ENCODE measurements at regions not wholly inside any gene's neighbourhood (a gene's known extent, or its start where the extent isn't known, plus 50 kb on each side); places are given as distances from the start of the nearest gene placed in this dataset.
"Not testable (repeated sequence)": the region's sequence is repeated elsewhere in the genome, so short reads cannot be mapped to it uniquely, and the experiment has no call there.

DNA sequence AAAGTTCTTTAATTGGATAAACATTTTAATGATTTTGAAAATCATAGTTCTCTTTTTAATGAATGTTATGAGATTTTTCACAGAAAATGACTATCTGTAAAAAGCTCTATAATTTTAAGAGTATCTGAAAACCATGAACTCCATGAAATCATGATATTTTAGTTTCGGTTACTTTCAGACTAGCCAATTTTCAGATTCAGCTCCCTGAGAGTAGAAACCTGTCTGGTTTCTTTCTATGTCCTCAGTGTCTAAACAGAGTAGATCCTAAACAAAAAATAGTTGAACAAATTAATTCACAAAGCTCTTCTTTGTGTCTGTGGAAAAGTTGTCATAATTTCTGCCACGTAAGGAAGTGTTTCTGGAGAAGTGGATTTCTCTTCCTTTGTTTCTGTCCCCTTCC is 1247.7 kb downstream of the NSUN3 start:
- DNase-seq, result no peak

DNA sequence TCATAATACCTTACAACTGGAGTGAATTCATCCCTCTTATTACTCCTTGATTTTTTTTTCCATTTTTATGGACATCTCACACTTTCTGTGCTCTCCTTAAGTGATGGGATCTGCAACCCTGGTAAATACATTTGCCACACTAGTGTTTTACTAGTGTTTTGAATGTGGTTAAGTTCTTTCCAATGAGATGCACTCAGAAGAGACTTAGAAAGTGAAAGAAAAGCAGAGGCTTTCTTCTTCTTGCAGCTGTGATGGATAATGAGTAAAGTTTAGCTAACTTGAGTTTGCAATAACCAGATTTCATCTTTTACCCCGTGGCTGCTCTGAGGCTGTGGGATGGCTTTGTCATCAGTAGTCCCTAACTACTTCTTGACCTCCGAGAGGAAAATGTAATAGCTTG is 1248.4 kb downstream of the NSUN3 start:
- no peak for DNase-seq

DNA sequence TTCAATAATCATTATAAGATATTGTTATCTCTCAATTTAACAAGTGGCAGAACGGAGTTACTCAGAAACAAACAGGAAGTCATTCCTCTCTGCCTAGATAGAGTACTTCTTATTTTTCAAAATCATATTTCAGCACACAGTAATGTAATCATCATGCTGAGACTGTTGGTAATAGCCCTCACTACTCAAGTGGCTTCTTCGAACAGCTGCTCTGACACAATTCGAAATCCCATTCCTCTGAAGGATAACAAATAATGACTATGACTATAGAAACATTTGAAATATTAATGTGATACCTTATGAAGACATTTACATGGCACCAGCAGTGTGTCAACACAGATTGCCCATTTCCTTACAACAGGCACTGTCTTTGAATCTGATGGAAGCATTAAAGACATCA is 1249.8 kb downstream of the NSUN3 start:
- no peak for DNase-seq

DNA sequence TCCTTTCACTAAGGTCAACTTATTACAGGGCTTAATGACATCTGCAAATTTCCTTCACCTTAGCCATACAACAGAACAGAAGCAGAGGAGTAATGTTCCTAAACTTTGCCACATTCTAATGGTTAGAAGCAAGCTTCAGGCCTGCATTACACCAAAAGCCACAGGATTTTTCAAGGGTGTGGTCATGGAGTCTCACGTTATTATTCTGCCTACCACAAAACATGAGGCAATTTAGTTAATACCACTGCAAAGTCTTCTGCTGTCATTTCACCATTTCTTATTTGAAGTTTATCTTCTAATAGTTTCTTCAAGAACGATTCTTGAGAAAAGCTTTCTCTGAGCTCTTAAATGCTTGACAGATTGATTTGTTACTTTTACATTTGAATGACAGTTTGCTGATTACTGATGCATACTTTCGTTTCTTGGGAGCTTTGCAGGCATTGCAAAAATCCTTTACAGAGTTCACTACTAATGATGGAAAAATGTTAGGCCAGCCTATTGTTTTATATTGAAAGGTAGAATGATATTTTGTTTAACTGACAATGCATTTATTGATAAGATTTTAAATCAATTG is 1257.1 kb downstream of the NSUN3 start:
- DNase-seq, result no peak

DNA sequence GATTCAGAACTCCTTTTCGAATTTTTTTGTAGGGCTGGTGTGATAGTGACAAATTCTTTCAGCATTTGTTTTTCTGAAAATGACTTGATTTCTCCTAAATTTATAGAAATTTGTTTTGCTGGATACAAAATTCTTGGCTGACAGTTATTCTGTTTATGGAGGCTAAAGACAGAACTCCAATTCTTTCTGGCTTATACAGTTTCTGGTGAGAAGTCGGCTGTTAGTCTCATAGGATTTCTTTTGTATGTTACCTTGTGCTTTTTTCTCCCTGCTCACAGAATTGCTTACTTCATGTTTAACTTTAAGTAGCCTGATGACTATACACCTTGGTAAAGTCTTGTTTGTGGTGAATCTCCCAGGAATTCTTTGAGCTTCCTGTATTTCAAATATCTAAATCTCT is 1264.6 kb downstream of the NSUN3 start:
- DNase-seq, result no peak

DNA sequence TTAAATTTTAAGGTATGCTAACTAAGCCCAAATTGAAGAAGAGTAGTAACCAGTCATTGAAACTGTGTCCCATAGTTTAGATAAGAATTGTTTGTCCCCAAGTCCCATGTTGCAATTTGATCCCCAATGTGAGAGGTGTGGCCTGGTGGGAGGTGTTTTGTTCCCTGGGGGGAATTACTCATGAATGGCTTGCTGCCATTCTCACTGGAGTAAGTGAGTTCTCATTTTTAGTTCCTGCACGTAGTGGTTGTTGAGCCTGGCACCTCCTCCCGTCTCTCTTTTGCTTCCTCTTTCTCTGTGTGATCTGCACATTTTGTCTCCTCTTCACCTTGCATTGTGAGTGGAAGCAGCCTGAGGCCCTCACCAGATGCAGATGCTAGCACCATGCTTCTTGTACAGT is 1271.0 kb downstream of the NSUN3 start:
- no peak for DNase-seq

DNA sequence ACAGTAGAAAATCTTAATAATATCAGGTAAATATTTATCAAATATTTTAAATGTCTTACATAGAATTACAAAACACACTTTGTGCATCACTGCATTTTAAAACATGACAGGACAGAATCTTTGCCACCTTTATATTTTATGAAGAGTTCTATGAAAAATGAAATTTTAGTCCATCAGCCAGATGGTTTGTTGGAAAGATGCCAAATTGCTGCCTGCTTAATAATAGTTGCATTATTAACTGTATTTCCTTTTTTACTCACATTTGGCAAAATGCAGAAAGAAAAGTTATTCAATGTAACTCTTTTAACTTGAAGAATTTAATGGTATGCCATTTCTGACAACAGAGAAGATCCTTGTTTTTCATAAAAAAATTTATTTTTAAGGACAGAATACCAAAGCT is 1271.6 kb downstream of the NSUN3 start:
- DNase-seq, result no peak

DNA sequence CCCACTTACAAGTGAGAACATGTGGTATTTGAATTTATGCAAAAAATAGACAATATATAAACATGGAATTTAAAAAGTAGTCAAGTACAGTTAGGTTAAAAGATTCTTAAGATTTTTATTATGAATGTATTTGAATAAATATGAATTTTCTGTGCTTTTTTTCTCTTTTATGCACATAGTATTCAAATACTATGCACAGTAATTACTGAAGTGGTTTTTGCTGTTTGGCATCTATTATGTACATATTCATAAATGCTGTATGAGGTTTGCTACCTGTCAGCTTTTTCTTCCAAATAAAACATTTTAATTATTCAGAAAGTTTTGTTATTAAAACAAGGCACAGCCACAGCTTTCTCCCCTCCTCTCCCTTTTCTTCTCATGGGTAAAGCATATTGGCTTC is 1272.7 kb downstream of the NSUN3 start:
- DNase-seq, result no peak

DNA sequence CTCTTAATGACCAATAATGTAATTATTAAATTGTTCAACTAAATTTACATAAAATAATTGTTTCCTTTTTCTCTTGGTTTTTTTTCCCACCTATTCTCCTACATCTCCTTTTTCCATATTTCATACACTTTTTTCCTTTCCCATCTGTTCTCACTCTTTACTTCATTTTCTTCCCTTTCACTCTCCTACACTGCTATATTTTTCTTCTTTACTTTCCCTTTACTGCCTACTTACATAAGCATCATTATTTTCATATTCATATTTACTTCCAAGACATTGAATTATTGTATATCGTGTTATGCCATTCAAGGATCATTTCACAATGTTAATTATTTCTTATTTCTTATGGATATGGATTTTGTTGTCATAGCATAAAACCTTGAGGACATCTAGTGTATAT is 1275.6 kb downstream of the NSUN3 start:
- DNase-seq, result no peak

DNA sequence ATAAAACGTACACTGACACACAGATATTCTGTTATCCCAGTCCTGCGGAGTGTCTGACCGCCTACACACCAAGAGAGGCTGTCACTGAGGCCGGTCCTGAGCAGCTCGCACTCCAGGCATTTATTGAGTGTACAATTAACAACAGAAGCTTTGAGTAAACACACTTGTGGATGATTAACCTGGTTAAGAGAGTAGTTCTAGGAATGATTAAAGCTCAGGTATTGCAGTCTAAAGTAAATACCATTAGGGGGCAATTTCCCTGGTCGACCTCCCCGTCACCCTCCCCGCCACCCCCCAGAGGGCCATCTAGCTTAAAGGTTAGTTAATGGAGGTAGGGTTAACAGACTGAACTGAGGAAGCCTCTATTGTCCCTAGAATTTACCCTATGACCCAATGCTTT is 1278.5 kb downstream of the NSUN3 start:
- DNase-seq, result no peak

DNA sequence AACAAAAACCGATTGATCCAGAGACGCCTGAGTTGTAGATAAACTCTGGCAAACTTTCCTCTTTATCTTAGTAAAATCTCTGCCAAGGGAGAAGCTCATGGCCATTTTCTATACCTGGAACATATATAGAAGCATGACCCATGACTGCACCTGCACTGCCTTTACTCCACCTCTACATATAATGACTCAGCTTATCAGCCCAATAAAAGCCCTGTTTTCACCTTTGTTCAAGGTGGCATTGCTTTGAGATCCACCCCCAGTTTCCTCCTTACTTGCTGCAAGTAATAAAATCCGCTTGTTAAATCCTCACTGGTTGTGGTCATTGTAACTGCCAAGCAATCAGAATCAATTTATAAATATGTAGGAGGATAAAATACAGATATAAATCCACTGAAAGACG is 1280.4 kb downstream of the NSUN3 start:
- DNase-seq, result no peak

DNA sequence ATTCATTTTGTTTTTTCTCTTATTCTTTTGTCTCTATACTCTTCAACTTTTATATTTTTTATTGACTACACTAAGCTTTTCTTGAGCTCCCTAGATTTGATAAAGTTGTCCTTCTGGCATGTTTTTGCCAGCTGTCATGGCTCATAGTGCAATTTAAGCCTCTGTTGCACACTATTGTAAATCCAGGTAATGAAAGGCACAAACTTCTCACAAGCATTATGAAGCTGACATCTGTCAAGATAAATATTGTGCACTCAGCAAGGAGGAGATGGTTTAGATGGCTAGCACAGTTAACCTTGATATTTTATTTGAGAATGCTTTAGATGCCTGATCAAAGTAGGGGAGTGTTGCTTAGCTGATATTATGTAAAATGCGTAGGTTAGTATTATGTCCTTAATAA is 1280.9 kb downstream of the NSUN3 start:
- no peak for DNase-seq

DNA sequence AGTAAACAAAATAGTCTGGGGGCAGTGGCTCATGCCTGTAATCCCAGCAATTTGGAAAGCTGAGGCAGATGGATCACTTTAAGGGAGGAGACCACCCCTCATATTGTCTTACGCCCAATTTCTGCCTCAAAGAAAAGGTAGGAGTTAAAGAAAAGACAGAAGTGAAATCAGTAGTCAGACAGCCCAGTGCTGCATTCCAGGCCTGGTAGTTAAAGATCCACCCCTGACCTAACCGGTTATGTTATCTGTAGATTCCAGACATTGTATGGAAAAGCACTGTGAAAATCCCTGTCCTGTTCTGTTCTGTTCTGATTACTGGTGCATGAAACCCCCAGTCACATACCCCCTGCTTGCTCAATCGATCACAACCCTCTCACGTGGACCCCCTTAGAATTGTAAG is 1285.1 kb downstream of the NSUN3 start:
- not testable (repeated sequence) for DNase-seq

DNA sequence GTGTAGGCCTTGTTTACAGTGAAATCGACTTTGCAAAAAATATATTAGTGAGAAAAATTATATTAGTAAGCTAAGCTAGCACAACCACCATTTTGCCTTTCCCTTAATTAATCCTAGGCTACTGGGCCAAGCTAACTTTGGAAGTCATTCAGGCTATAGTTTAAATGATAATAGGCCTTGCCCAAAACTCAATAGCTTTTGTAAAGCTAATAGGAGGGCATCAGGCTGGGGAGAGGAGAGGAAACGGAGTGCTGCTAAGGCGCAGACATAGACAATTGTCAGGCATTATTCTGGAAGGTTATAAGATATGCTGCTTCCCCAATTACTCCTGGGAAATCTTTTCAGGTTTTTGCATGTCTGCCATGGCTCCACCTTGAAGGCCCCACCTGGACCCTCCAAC is 1286.0 kb downstream of the NSUN3 start:
- DNase-seq, result no peak

DNA sequence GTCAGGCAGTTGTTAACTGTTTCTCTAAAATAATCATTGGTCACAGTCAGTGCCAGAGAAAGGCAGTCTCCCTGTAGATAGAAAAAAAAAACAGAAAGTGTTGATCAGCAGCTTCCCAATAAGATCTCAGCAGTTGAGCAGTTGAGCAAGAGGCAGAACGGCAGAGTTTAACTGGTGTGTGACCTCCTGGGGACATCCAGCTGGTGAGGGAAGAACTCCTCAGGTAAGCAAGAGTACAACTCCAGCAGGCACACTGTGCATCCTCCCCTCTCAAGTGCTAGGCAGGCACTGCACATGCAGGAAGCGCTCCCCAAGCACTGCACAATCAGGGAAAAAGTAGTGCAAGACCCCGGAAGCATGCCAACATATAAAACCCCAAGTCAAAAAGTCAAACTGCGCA is 1287.2 kb downstream of the NSUN3 start:
- DNase-seq, result no peak

DNA sequence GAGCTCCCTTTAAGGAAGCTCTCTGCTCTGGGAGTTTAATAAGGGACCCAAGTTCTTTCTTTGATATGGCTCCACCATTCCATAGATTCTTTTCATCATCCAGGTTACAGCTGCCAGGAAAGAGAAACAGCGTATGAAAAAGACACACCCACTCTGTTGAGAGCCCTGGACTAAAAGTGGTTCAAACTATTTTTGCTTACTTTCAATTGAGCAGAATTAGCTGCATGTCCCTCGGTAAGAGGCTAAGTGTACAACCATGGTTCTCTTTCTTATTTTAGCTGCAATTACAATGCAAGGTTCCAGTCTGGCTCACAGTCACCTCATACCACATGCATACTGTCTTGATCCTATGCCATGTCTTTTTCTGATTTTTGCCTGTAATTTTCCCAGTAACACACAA is 1288.3 kb downstream of the NSUN3 start:
- DNase-seq, result no peak

DNA sequence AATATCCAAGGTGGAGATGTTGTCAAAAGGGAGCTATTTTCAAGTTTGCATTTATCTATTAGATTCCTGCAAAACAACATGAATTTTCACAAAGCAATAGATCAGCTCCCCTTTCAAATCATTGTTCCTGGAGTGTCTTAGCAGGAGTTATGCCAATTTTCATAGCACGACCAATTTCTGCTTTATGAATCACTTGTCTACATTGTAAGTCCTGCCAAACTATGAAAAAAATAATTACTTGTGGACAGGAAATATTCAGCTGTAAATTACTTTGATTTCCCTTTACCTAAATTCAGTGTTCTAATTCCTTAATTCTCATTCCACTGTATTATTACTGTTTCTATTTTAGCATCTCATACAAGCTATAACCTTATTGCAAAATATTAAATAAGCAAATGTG is 1289.6 kb downstream of the NSUN3 start:
- DNase-seq, result no peak

DNA sequence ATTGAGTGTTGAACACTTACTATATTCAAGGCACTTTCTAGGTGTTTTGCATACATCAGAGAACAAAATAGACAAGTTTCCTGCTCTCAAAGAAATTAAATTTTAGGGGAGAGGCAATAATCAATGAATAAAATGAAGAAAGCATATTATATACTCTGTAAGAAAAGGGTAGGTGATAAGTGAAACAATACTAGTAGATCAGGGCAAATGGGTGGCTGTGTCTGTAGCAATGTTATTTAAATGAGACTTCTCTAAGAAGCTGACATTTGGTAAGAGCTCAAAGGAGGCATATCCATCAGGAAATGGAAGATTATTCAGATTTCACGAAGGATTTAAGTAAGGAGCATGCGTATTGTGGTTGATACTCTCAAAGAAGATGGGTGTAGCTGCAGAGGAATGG is 1291.6 kb downstream of the NSUN3 start:
- no peak for DNase-seq

DNA sequence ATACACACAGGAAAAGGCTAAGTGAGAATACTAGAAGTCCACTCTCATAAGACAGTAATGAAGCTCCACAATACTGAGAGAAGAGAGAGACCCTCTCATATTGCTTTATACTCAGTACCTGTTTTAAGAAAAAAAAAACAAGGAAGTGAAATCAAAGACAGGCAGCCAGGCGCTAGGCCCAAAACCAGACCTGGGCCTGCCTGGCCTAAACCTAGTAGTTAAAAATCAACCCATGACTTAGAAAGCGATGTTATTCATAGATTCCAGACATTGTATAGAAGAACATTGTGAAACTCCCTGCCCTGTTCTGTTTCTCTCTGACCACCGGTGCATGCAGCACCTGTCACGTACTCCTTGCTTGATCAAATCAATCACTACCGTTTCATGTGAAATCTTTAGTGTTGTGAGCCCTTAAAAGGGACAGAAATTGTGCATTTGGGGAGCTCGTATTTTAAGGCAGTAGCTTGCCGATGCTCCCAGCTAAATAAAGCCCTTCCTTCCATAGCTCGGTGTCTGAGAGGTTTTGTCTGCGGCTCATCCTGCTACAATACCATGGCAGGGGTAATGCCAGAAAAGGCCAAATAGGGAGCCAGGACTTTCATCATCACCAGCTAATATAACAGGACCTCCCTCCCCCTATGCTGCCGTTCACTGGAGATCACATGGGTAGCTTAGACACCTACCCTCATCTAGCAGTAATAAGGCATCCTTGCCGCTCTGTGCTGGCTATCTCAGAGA is 1294.1 kb downstream of the NSUN3 start:
- no peak for DNase-seq

DNA sequence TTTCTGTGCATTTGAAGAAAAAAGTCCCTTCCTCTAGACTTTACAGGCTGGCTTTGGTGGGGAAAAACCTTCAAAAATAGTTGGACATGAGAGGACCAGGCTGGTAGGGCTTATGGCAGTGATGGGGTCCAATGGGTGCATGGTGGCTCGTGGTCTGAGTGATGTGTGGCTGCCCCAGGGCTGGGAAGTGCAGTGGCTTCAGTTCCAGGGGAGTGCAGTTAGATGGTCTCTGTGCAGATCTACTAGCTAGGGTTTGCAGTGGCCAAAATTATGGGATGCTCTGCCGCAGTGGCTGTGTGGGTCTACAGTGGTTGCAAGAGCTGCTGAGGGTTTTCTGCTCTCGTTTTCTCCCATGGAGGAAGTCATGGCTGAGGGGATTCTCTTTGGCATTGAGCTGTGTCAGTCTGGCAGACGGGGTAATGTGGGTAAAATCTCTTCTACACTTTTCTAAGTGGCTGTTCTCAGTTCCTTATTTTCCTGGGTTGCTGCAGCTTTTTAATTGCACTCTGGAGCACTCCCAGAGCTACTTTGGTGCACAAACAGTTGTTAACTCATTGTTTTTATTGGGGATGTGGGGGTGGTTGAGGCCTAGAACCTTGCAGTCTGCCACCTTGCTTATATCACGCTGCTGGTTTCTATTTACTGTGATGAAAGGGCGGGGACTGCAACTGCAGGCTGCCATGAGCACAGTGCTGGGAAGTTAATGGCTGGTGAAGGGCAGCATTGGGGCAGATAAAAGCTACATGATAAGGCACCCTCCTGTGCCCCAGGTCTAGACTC is 1324.6 kb downstream of the NSUN3 start:
- DNase-seq, result no peak

DNA sequence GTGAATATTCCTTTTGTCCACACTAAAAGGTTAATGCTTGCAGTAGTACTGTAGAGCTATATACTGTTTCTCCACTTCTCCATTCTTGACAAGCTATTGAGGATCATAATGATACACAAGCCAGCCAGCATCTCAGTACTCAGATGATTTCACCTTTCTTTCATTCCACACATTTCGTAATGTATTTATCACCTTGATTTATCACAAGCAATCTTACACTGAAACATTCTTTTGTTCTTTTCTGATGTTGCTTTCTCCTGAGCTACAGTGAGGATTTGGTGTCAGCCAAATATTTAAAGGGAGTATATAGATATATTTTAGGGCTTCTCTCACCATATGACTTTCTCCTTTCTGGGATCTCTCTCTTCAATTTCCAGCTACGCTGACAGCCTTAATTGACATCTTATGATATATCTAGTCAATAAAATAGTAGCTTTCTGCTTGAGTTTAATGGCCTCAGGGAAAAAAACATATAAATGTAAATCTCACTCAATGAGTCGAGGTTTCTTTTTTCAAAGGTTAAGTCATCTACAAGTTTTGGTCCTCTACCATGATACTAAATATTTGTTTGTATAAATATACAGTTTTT is 1327.0 kb downstream of the NSUN3 start:
- DNase-seq, result no peak

DNA sequence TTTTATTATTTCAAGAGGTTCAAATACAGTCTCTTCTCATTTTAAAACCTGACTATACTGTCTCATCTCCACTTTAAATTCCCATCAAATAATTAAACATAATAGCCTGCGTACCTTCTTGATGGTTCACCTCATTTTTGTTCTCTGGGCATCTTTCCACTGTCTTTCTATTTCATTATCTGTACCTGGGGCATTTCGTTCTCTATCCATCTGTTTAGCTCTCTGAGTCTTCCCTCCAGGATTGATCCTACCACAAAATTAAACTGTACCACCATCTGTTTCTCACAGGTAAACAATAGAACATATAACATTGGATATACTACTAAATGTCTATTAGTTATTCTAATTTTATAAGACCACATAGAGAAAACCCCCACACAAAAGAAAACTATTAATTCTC is 1331.4 kb downstream of the NSUN3 start:
- DNase-seq, result no peak

DNA sequence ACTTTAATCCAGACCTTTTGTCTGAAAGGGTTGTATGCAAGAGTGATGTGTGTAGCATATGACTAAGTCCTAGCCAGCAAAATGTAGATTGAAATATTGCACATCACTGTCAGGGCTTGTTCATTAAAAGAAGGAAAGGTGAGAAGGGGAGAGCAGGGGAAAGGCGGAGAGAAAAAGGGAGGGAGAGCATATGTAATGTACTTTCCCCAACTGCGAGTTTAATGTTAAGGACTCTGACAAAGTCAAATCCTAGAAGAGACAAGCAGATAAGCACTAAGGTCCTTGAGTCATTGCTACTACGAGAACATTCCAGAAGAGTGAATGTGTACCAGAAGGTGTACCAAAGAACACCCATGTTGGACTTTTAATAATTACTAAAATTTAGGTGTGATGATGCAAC is 1336.7 kb downstream of the NSUN3 start:
- DNase-seq, result no peak

DNA sequence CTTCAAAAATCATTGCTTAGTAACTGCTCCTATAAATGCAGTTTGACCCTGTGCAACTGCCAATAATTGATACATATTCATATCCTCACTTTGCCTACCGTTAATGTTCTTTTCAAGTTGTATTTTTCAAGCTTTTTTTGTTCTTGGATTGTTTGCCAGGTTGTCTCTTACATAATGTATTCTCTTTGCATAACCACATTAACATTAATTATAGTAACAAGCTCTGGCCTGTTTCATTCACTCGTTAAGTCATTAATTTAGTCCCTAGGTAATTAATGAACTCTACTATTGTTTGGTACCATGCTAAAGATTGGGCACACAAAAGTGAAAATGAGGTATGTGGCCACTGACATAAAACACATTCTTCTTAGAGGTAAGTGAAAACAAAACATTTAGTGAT is 1338.8 kb downstream of the NSUN3 start:
- DNase-seq, result no peak

Measured in NCI-H2227 treated with DMSO at 0.1 percent for 48 hours (cell line).